H1 (cell line): ENCODE measurements at regions not wholly inside any gene's neighbourhood (a gene's known extent, or its start where the extent isn't known, plus 50 kb on each side); places are given as distances from the start of the nearest gene placed in this dataset.

Experiments used
- JUND ChIP-seq: IDR thresholded peaks from 2 replicates; pipeline ENCODE4 v1.6.1; 2011; ENCODE audit warnings: mild to moderate bottlenecking, improper control_type of control experiment, low read length
- RXRA ChIP-seq: IDR thresholded peaks from 2 replicates; pipeline ENCODE4 v1.6.1; 2011; ENCODE audit warnings: low read depth, mild to moderate bottlenecking, low read length, moderate library complexity; ENCODE audit not compliant: insufficient read depth
- TF ChIP-seq, protein P1 (sequence below): fragments of 300-600 bp; sonication (generic); IDR thresholded peaks from 2 replicates; pipeline ENCODE4 v1.7.1; 2012; ENCODE audit warnings: low read length, moderate library complexity, mild to moderate bottlenecking, inconsistent platforms; ENCODE audit not compliant: insufficient replicate concordance
- TF ChIP-seq, protein P2 (sequence below): IDR thresholded peaks from 2 replicates; pipeline ENCODE4 v1.6.1; 2011; ENCODE audit warnings: low read length, improper control_type of control experiment

GRCh38 chr4:100891808-100892207 is 374.0 kb upstream of the EMCN start (continued):
- TF ChIP-seq, protein P1, sequence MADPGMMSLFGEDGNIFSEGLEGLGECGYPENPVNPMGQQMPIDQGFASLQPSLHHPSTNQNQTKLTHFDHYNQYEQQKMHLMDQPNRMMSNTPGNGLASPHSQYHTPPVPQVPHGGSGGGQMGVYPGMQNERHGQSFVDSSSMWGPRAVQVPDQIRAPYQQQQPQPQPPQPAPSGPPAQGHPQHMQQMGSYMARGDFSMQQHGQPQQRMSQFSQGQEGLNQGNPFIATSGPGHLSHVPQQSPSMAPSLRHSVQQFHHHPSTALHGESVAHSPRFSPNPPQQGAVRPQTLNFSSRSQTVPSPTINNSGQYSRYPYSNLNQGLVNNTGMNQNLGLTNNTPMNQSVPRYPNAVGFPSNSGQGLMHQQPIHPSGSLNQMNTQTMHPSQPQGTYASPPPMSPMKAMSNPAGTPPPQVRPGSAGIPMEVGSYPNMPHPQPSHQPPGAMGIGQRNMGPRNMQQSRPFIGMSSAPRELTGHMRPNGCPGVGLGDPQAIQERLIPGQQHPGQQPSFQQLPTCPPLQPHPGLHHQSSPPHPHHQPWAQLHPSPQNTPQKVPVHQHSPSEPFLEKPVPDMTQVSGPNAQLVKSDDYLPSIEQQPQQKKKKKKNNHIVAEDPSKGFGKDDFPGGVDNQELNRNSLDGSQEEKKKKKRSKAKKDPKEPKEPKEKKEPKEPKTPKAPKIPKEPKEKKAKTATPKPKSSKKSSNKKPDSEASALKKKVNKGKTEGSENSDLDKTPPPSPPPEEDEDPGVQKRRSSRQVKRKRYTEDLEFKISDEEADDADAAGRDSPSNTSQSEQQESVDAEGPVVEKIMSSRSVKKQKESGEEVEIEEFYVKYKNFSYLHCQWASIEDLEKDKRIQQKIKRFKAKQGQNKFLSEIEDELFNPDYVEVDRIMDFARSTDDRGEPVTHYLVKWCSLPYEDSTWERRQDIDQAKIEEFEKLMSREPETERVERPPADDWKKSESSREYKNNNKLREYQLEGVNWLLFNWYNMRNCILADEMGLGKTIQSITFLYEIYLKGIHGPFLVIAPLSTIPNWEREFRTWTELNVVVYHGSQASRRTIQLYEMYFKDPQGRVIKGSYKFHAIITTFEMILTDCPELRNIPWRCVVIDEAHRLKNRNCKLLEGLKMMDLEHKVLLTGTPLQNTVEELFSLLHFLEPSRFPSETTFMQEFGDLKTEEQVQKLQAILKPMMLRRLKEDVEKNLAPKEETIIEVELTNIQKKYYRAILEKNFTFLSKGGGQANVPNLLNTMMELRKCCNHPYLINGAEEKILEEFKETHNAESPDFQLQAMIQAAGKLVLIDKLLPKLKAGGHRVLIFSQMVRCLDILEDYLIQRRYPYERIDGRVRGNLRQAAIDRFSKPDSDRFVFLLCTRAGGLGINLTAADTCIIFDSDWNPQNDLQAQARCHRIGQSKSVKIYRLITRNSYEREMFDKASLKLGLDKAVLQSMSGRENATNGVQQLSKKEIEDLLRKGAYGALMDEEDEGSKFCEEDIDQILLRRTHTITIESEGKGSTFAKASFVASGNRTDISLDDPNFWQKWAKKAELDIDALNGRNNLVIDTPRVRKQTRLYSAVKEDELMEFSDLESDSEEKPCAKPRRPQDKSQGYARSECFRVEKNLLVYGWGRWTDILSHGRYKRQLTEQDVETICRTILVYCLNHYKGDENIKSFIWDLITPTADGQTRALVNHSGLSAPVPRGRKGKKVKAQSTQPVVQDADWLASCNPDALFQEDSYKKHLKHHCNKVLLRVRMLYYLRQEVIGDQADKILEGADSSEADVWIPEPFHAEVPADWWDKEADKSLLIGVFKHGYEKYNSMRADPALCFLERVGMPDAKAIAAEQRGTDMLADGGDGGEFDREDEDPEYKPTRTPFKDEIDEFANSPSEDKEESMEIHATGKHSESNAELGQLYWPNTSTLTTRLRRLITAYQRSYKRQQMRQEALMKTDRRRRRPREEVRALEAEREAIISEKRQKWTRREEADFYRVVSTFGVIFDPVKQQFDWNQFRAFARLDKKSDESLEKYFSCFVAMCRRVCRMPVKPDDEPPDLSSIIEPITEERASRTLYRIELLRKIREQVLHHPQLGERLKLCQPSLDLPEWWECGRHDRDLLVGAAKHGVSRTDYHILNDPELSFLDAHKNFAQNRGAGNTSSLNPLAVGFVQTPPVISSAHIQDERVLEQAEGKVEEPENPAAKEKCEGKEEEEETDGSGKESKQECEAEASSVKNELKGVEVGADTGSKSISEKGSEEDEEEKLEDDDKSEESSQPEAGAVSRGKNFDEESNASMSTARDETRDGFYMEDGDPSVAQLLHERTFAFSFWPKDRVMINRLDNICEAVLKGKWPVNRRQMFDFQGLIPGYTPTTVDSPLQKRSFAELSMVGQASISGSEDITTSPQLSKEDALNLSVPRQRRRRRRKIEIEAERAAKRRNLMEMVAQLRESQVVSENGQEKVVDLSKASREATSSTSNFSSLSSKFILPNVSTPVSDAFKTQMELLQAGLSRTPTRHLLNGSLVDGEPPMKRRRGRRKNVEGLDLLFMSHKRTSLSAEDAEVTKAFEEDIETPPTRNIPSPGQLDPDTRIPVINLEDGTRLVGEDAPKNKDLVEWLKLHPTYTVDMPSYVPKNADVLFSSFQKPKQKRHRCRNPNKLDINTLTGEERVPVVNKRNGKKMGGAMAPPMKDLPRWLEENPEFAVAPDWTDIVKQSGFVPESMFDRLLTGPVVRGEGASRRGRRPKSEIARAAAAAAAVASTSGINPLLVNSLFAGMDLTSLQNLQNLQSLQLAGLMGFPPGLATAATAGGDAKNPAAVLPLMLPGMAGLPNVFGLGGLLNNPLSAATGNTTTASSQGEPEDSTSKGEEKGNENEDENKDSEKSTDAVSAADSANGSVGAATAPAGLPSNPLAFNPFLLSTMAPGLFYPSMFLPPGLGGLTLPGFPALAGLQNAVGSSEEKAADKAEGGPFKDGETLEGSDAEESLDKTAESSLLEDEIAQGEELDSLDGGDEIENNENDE, result no peak
- no peak for TF ChIP-seq JUND
- TF ChIP-seq RXRA, result no peak
- TF ChIP-seq, protein P2, sequence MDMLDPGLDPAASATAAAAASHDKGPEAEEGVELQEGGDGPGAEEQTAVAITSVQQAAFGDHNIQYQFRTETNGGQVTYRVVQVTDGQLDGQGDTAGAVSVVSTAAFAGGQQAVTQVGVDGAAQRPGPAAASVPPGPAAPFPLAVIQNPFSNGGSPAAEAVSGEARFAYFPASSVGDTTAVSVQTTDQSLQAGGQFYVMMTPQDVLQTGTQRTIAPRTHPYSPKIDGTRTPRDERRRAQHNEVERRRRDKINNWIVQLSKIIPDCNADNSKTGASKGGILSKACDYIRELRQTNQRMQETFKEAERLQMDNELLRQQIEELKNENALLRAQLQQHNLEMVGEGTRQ, result no peak
